Neural cell (in vitro differentiated cells): ENCODE measurements at regions not wholly inside any gene's neighbourhood (a gene's known extent, or its start where the extent isn't known, plus 50 kb on each side); places are given as distances from the start of the nearest gene placed in this dataset.

Experiments used
- EZH2 ChIP-seq: fragments of 200-600, 300-800 bp; shearing (Covaris generic), sonication (generic); IDR thresholded peaks from 2 replicates; pipeline ENCODE4 v1.6.1; 2014; ENCODE audit warnings: antibody characterized with exemption, low read length, borderline replicate concordance, mild to moderate bottlenecking; ENCODE audit not compliant: insufficient read depth, poor library complexity, severe bottlenecking
- TF ChIP-seq, protein P1 (sequence below): IDR thresholded peaks from 2 replicates; pipeline ENCODE4 v1.6.1; 2012; ENCODE audit warnings: borderline replicate concordance
- TF ChIP-seq, protein P2 (sequence below): fragments of 450-650 bp; IDR thresholded peaks from 2 replicates; pipeline ENCODE4 v1.5.1; 2014; ENCODE audit warnings: antibody characterized with exemption, mild to moderate bottlenecking, moderate library complexity; ENCODE audit not compliant: poor library complexity, severe bottlenecking

DNA sequence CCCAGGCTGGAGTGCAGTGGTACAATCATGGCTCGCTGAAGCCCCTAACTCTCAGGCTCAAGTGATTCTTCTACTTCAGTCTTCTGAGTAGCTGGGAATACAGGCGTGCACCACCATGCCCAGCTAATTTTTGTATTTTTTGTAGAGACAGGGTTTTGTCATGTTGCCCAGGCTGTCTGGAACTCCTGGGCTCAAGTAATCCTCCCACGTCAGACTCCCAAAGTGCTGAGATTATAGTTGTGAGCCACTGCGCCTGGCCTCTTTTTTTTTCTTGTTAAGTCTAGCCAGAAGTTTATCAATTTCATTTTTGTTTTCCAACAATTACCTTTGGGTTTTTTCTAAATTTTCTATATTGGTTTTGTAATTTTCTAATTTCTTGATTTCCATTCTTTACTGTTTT is 100.6 kb downstream of the GC start:
- TF ChIP-seq EZH2: no peak
- TF ChIP-seq, protein P1, sequence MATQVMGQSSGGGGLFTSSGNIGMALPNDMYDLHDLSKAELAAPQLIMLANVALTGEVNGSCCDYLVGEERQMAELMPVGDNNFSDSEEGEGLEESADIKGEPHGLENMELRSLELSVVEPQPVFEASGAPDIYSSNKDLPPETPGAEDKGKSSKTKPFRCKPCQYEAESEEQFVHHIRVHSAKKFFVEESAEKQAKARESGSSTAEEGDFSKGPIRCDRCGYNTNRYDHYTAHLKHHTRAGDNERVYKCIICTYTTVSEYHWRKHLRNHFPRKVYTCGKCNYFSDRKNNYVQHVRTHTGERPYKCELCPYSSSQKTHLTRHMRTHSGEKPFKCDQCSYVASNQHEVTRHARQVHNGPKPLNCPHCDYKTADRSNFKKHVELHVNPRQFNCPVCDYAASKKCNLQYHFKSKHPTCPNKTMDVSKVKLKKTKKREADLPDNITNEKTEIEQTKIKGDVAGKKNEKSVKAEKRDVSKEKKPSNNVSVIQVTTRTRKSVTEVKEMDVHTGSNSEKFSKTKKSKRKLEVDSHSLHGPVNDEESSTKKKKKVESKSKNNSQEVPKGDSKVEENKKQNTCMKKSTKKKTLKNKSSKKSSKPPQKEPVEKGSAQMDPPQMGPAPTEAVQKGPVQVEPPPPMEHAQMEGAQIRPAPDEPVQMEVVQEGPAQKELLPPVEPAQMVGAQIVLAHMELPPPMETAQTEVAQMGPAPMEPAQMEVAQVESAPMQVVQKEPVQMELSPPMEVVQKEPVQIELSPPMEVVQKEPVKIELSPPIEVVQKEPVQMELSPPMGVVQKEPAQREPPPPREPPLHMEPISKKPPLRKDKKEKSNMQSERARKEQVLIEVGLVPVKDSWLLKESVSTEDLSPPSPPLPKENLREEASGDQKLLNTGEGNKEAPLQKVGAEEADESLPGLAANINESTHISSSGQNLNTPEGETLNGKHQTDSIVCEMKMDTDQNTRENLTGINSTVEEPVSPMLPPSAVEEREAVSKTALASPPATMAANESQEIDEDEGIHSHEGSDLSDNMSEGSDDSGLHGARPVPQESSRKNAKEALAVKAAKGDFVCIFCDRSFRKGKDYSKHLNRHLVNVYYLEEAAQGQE: no peak
- TF ChIP-seq, protein P2, sequence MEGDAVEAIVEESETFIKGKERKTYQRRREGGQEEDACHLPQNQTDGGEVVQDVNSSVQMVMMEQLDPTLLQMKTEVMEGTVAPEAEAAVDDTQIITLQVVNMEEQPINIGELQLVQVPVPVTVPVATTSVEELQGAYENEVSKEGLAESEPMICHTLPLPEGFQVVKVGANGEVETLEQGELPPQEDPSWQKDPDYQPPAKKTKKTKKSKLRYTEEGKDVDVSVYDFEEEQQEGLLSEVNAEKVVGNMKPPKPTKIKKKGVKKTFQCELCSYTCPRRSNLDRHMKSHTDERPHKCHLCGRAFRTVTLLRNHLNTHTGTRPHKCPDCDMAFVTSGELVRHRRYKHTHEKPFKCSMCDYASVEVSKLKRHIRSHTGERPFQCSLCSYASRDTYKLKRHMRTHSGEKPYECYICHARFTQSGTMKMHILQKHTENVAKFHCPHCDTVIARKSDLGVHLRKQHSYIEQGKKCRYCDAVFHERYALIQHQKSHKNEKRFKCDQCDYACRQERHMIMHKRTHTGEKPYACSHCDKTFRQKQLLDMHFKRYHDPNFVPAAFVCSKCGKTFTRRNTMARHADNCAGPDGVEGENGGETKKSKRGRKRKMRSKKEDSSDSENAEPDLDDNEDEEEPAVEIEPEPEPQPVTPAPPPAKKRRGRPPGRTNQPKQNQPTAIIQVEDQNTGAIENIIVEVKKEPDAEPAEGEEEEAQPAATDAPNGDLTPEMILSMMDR: no peak
